ENCODE measurements at regions not wholly inside any gene's neighbourhood (a gene's known extent, or its start where the extent isn't known, plus 50 kb on each side); places are given as distances from the start of the nearest gene placed in this dataset.

DNA sequence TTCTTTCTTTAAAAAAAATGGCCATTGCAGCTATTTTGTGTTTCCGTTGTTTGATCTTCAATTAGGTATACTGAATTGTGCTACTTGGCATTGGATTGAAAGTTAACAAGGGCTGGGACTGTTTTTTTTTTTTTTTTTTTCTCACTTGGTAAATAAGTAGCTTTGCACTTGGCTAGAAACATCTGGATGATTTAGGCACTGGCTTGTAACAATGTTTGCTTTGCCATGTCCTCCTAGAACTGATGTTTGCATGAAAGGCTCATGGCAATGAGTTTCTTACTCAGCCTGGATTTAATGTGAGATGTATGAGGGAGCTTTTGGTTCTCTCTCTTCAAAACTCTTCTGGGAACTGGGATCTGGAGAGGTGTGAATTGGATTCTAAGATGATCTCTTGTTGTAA is 414.1 kb downstream of the CDH26 start:
- Mint-ChIP-seq H3K27me3 (ENCODE audit: unreplicated experiment) (no peaks in the 10 kb centered on the region), H3K4me3 (ENCODE audit: unreplicated experiment) (no peak overlapping the region), H3K4me1 (ENCODE audit: unreplicated experiment) (no peaks in the 10 kb centered on the region), H3K9me3 (ENCODE audit: unreplicated experiment) (peaks cover 21% of the 10 kb centered on the region), H3K27ac (ENCODE audit: unreplicated experiment) (no peak overlapping the region), H3K36me3 (ENCODE audit: unreplicated experiment) (no peaks in the 10 kb centered on the region)
- TF ChIP-seq, protein P1, sequence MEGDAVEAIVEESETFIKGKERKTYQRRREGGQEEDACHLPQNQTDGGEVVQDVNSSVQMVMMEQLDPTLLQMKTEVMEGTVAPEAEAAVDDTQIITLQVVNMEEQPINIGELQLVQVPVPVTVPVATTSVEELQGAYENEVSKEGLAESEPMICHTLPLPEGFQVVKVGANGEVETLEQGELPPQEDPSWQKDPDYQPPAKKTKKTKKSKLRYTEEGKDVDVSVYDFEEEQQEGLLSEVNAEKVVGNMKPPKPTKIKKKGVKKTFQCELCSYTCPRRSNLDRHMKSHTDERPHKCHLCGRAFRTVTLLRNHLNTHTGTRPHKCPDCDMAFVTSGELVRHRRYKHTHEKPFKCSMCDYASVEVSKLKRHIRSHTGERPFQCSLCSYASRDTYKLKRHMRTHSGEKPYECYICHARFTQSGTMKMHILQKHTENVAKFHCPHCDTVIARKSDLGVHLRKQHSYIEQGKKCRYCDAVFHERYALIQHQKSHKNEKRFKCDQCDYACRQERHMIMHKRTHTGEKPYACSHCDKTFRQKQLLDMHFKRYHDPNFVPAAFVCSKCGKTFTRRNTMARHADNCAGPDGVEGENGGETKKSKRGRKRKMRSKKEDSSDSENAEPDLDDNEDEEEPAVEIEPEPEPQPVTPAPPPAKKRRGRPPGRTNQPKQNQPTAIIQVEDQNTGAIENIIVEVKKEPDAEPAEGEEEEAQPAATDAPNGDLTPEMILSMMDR (IDR thresholded peaks at IDR 0.05) = no peak
- no peak for DNase-seq (ENCODE audit: extremely low spot score, unreplicated experiment)

- H3K4me3 Mint-ChIP-seq (ENCODE audit: unreplicated experiment) = no peak overlapping the region
- no peak overlapping the region for H3K27ac Mint-ChIP-seq (ENCODE audit: unreplicated experiment)
- peaks cover 21% of the 10 kb centered on the region for H3K9me3 Mint-ChIP-seq (ENCODE audit: unreplicated experiment)
- DNase-seq (ENCODE audit: extremely low spot score, unreplicated experiment) = no peak
- TF ChIP-seq, protein P1 (IDR thresholded peaks at IDR 0.05) = no peak
- no peaks in the 10 kb centered on the region for H3K36me3 Mint-ChIP-seq (ENCODE audit: unreplicated experiment)
- H3K4me1 Mint-ChIP-seq (ENCODE audit: unreplicated experiment) = no peaks in the 10 kb centered on the region
- H3K27me3 Mint-ChIP-seq (ENCODE audit: unreplicated experiment) = no peaks in the 10 kb centered on the region
These were observed 414.6 kb downstream of the CDH26 start for GRCh38 chr20:60372822-60373221.

- Mint-ChIP-seq H3K27ac (ENCODE audit: unreplicated experiment) (no peak overlapping the region), H3K36me3 (ENCODE audit: unreplicated experiment) (no peaks in the 10 kb centered on the region), H3K9me3 (ENCODE audit: unreplicated experiment) (peaks cover 8% of the 10 kb centered on the region), H3K4me3 (ENCODE audit: unreplicated experiment) (no peak overlapping the region), H3K4me1 (ENCODE audit: unreplicated experiment) (no peaks in the 10 kb centered on the region), H3K27me3 (ENCODE audit: unreplicated experiment) (no peaks in the 10 kb centered on the region)
- no peak for DNase-seq (ENCODE audit: extremely low spot score, unreplicated experiment)
- TF ChIP-seq, protein P1 (IDR thresholded peaks at IDR 0.05) = no peak
These were observed 420.4 kb downstream of the CDH26 start for GRCh38 chr20:60378620-60379019.

- Mint-ChIP-seq H3K27ac (ENCODE audit: unreplicated experiment) (no peak overlapping the region), H3K4me1 (ENCODE audit: unreplicated experiment) (no peaks in the 10 kb centered on the region), H3K9me3 (ENCODE audit: unreplicated experiment) (peaks cover 8% of the 10 kb centered on the region), H3K36me3 (ENCODE audit: unreplicated experiment) (no peaks in the 10 kb centered on the region), H3K4me3 (ENCODE audit: unreplicated experiment) (no peak overlapping the region), H3K27me3 (ENCODE audit: unreplicated experiment) (no peaks in the 10 kb centered on the region)
- no peak for DNase-seq (ENCODE audit: extremely low spot score, unreplicated experiment)
- TF ChIP-seq, protein P1 (IDR thresholded peaks at IDR 0.05) = no peak
These were observed 423.6 kb downstream of the CDH26 start for GRCh38 chr20:60381643-60382400.

GRCh38 chr20:60389441-60389840 is 431.2 kb downstream of the CDH26 start:
- no peaks in the 10 kb centered on the region for H3K36me3 Mint-ChIP-seq (ENCODE audit: unreplicated experiment)
- DNase-seq (ENCODE audit: extremely low spot score, unreplicated experiment) = no peak
- peaks cover 19% of the 10 kb centered on the region for H3K9me3 Mint-ChIP-seq (ENCODE audit: unreplicated experiment)
- no peaks in the 10 kb centered on the region for H3K4me1 Mint-ChIP-seq (ENCODE audit: unreplicated experiment)
- no peak overlapping the region for H3K4me3 Mint-ChIP-seq (ENCODE audit: unreplicated experiment)
- H3K27ac Mint-ChIP-seq (ENCODE audit: unreplicated experiment) = no peak overlapping the region
- H3K27me3 Mint-ChIP-seq (ENCODE audit: unreplicated experiment) = no peaks in the 10 kb centered on the region
- TF ChIP-seq, protein P1 (IDR thresholded peaks at IDR 0.05) = no peak
